ENCODE measurements at regions not wholly inside any gene's neighbourhood (a gene's known extent, or its start where the extent isn't known, plus 50 kb on each side); places are given as distances from the start of the nearest gene placed in this dataset.

GRCh38 chr6:125439512-125439911 lies 137.7 kb upstream of the HDDC2 start:
- TF ChIP-seq CTCF (IDR thresholded peaks at IDR 0.05) (no peak), ZFX (IDR thresholded peaks at IDR 0.05; ENCODE audit: borderline replicate concordance) (no peak)
